ENCODE measurements at regions not wholly inside any gene's neighbourhood (a gene's known extent, or its start where the extent isn't known, plus 50 kb on each side); places are given as distances from the start of the nearest gene placed in this dataset.

DNA sequence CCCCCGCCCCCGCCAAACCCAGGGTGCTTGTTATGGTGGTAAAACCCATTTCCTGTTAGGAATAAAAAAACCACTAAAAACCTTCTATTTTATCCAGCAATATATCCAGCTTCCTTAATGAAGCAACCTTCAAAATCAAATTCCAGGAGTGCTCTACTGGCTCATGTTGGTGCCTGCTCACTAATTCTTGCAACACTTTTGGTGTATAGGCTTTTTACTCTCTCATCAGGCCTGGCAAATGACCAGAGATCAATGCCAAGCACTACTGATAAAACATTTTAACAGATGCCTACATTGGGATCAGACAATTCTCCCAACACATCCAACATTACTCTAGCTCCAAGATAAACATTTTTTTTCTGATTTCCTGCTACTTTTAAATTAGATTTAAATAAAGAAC is 312.4 kb downstream of the KCNJ3 start:
- Histone ChIP-seq H3F3A (replicated peaks; ENCODE audit: insufficient read depth) (no peaks in the 10 kb centered on the region), H3K27me3 (ENCODE audit: insufficient read depth) (no peaks in the 10 kb centered on the region), H3K27ac (ENCODE audit: low read depth in 2 of 2, low read length in 1 of 2) (no peak overlapping the region), H3K9ac (no peak overlapping the region), H2AFZ (ENCODE audit: low read depth) (no peak overlapping the region), H4K20me1 (ENCODE audit: insufficient read depth) (no peaks in the 10 kb centered on the region), H3K4me2 (no peak overlapping the region), H3K4me1 (ENCODE audit: control insufficient read depth in 1 of 2, insufficient read depth in 2 of 2, low read depth in 1 of 2, low read length in 1 of 2) (no peaks in the 10 kb centered on the region), H3K9me2 (no peaks in the 10 kb centered on the region; the same call in 1 of the 2 replicates), H3K4me3 (ENCODE audit: low read depth in 2 of 2, low read length in 1 of 2) (no peak overlapping the region), H3K9me3 (no peaks in the 10 kb centered on the region), H3K36me3 (replicated peaks in 1 of 2; ENCODE audit: control insufficient read depth in 1 of 2, insufficient read depth in 2 of 2, low read length in 1 of 2) (no peaks in the 10 kb centered on the region), H3K79me2 (ENCODE audit: insufficient read depth) (no peaks in the 10 kb centered on the region)
- ChIA-PET POLR2A (no interaction called here), CTCF (no interaction called here)
- 34% methylated on average over 2 of the region's 2 CpGs for WGBS (ENCODE audit: low lambda C conversion rate)
- TF ChIP-seq RCOR1 (IDR thresholded peaks at IDR 0.05; ENCODE audit: low read length) (no peak), FOXM1 (IDR thresholded peaks at IDR 0.05; ENCODE audit: low read depth) (no peak)
- TF ChIP-seq, protein P1, sequence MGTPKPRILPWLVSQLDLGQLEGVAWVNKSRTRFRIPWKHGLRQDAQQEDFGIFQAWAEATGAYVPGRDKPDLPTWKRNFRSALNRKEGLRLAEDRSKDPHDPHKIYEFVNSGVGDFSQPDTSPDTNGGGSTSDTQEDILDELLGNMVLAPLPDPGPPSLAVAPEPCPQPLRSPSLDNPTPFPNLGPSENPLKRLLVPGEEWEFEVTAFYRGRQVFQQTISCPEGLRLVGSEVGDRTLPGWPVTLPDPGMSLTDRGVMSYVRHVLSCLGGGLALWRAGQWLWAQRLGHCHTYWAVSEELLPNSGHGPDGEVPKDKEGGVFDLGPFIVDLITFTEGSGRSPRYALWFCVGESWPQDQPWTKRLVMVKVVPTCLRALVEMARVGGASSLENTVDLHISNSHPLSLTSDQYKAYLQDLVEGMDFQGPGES (IDR thresholded peaks at IDR 0.05; ENCODE audit: low read depth, low read length), result no peak
- no peak for DNase-seq

DNA sequence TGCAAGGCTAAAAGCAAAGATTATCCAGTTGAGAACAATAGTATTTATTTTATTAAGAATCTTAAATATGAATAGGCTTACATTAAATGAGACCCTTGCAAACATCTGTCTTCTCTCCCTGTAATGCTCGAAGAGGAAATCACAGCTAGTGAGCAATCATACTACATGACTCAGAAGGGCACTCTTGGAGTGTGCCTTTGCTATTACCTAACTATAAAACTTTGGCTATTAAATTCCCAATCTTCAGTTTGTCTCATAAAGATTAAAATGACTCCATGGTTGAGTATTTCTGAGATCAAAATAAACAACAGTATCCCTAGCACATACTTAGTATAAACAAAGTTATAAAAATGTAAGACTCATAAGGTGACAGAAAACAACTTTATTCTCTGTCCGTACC is 296.9 kb downstream of the KCNJ3 start:
- Histone ChIP-seq H3K4me3 (ENCODE audit: low read depth in 2 of 2, low read length in 1 of 2) (no peak overlapping the region), H3K4me1 (ENCODE audit: control insufficient read depth in 1 of 2, insufficient read depth in 2 of 2, low read depth in 1 of 2, low read length in 1 of 2) (no peaks in the 10 kb centered on the region), H2AFZ (ENCODE audit: low read depth) (no peak overlapping the region), H3K9me3 (no peaks in the 10 kb centered on the region), H3F3A (replicated peaks; ENCODE audit: insufficient read depth) (no peaks in the 10 kb centered on the region), H3K4me2 (no peak overlapping the region), H3K27me3 (ENCODE audit: insufficient read depth) (no peaks in the 10 kb centered on the region), H3K79me2 (ENCODE audit: insufficient read depth) (no peaks in the 10 kb centered on the region), H3K9me2 (no peaks in the 10 kb centered on the region), H3K27ac (ENCODE audit: low read depth in 2 of 2, low read length in 1 of 2) (no peak overlapping the region), H3K36me3 (replicated peaks in 1 of 2; ENCODE audit: control insufficient read depth in 1 of 2, insufficient read depth in 2 of 2, low read length in 1 of 2) (no peaks in the 10 kb centered on the region), H4K20me1 (ENCODE audit: insufficient read depth) (no peaks in the 10 kb centered on the region), H3K9ac (no peak overlapping the region)
- TF ChIP-seq FOXJ3 (CRISPR knock-in tag; IDR thresholded peaks at IDR 0.05), result no peak
- TF ChIP-seq RAD21 (IDR thresholded peaks at IDR 0.05; ENCODE audit: low read length), result no peak
- TF ChIP-seq, protein P1 (IDR thresholded peaks at IDR 0.05; ENCODE audit: low read depth, low read length), result no peak
- no peak for TF ChIP-seq JUND (IDR thresholded peaks at IDR 0.05)
- no peak for TF ChIP-seq SMC3 (IDR thresholded peaks at IDR 0.05; ENCODE audit: low read depth, low read length)
- TF ChIP-seq TEAD4 (IDR thresholded peaks at IDR 0.05; ENCODE audit: borderline replicate concordance, insufficient read depth), result no peak
- TF ChIP-seq, protein P2, sequence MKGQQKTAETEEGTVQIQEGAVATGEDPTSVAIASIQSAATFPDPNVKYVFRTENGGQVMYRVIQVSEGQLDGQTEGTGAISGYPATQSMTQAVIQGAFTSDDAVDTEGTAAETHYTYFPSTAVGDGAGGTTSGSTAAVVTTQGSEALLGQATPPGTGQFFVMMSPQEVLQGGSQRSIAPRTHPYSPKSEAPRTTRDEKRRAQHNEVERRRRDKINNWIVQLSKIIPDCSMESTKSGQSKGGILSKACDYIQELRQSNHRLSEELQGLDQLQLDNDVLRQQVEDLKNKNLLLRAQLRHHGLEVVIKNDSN (IDR thresholded peaks at IDR 0.05; ENCODE audit: borderline replicate concordance, low read depth), result no peak
- no peak for TF ChIP-seq GATA2 (CRISPR knock-in tag; IDR thresholded peaks at IDR 0.05)
- no peak for TF ChIP-seq TCF12 (IDR thresholded peaks at IDR 0.05)
- no peak for TF ChIP-seq FOXM1 (IDR thresholded peaks at IDR 0.05; ENCODE audit: low read depth)
- ChIA-PET CTCF (no interaction called here), POLR2A (no interaction called here)
- no peak for DNase-seq
- WGBS (ENCODE audit: low lambda C conversion rate), result 18% methylated on average over 2 of the region's 2 CpGs
